A673 (cell line): ENCODE measurements at regions not wholly inside any gene's neighbourhood (a gene's known extent, or its start where the extent isn't known, plus 50 kb on each side); places are given as distances from the start of the nearest gene placed in this dataset.

ENCODE experiments used
- BruUV-seq: library from RNA; stranded (reverse); fragments of 400-500 nt; replicated peaks from 2 replicates; lab custom pipeline; 2021; lab: Mats Ljungman, UMichigan
- CTCF ChIA-PET: fragments of 300-600 bp; sonication (Branson Sonifier 250); formaldehyde crosslinking; loops from one replicate; lab custom pipeline; 2022; ENCODE audit warnings: antibody characterized with exemption; lab: Charles Lee
- POLR2A ChIA-PET: fragments of 300-600 bp; sonication (Branson Sonifier 250); formaldehyde crosslinking; loops from one replicate; lab custom pipeline; 2022; ENCODE audit warnings: antibody characterized with exemption; ENCODE audit not compliant: low non-redundant PET; lab: Charles Lee
- DNase-seq: peaks from one replicate; pipeline ENCODE4 v3.0.0-alpha.2; 2015; ENCODE audit warnings: low spot score
- H3K27ac ChIP-seq: fragments of 200-600 bp; sonication (generic); 2 replicates; pipeline ENCODE4 v1.5.1; 2016; ENCODE audit warnings: mixed run types, low read depth, mild to moderate bottlenecking, mixed read lengths, antibody characterized with exemption, low read length; ENCODE audit not compliant: poor library complexity, severe bottlenecking
- H3K27me3 ChIP-seq: fragments of 200-600 bp; sonication (generic); replicated peaks from 2 replicates; pipeline ENCODE4 v1.6.1; 2017; ENCODE audit warnings: mixed run types, low read depth, mild to moderate bottlenecking, mixed read lengths, antibody characterized with exemption, low read length; ENCODE audit not compliant: insufficient read depth, poor library complexity
- H3K36me3 ChIP-seq: fragments of 200-600 bp; sonication (generic); 2 replicates; pipeline ENCODE4 v1.6.1; 2016; ENCODE audit warnings: mixed run types, mild to moderate bottlenecking, mixed read lengths, antibody characterized with exemption, low read length; ENCODE audit not compliant: insufficient read depth, poor library complexity, severe bottlenecking
- H3K4me1 ChIP-seq: fragments of 200-600 bp; sonication (generic); 2 replicates; pipeline ENCODE4 v1.6.1; 2017; ENCODE audit warnings: mixed run types, mild to moderate bottlenecking, mixed read lengths, antibody characterized with exemption, low read length; ENCODE audit not compliant: insufficient read depth, poor library complexity, severe bottlenecking
- H3K4me3 ChIP-seq: fragments of 200-600 bp; sonication (generic); 2 replicates; pipeline ENCODE4 v1.5.1; 2016; ENCODE audit warnings: low read depth, mixed run types, mild to moderate bottlenecking, mixed read lengths, low read length; ENCODE audit not compliant: poor library complexity, severe bottlenecking
- H3K9me3 ChIP-seq: fragments of 200-600 bp; sonication (generic); 2 replicates; pipeline ENCODE4 v1.6.1; 2016; ENCODE audit warnings: mixed run types, low read depth, mild to moderate bottlenecking, mixed read lengths, antibody characterized with exemption, low read length; ENCODE audit not compliant: poor library complexity, severe bottlenecking
- CTCF ChIP-seq: fragments of 300-800, 200-600 bp; sonication (generic); conservative IDR thresholded peaks from 2 replicates; pipeline ENCODE4 v1.5.1; 2017; ENCODE audit warnings: low read depth, mild to moderate bottlenecking, antibody characterized with exemption, low read length, moderate library complexity, mixed read lengths
- EZH2 ChIP-seq: fragments of 200-600 bp; sonication (generic); IDR thresholded peaks from 2 replicates; pipeline ENCODE4 v1.6.1; 2017; ENCODE audit warnings: borderline replicate concordance, low read depth, mild to moderate bottlenecking, mixed read lengths, antibody characterized with exemption, low read length; ENCODE audit not compliant: poor library complexity, severe bottlenecking
- intact Hi-C: fragments of 100-400 bp; cut with micrococcal nuclease; formaldehyde crosslinking; loops from one replicate; pipeline ENCODE4 v1.10.0; 2022; ENCODE audit not compliant: unreplicated experiment

GRCh38 chr5:33088176-33088575 is 352.6 kb upstream of the TARS1 start:
- DNase-seq = no peak
- Histone ChIP-seq H3K27me3 (no peaks in the 10 kb centered on the region), H3K4me1 (no peaks in the 10 kb centered on the region), H3K36me3 (no peaks in the 10 kb centered on the region), H3K9me3 (no peaks in the 10 kb centered on the region), H3K4me3 (no peak overlapping the region), H3K27ac (no peak overlapping the region)
- intact Hi-C loops = no loop called here
- no peak for TF ChIP-seq CTCF
- TF ChIP-seq EZH2 = no peak
- POLR2A ChIA-PET = no interaction called here
- no TSS peak for BruUV-seq
- CTCF ChIA-PET = no interaction called here

GRCh38 chr5:33091571-33092363 is 349.0 kb upstream of the TARS1 start:
- Histone ChIP-seq H3K27me3 (no peaks in the 10 kb centered on the region), H3K4me1 (no peaks in the 10 kb centered on the region), H3K4me3 (no peak overlapping the region), H3K27ac (no peak overlapping the region), H3K36me3 (no peaks in the 10 kb centered on the region), H3K9me3 (no peaks in the 10 kb centered on the region)
- BruUV-seq = no TSS peak
- intact Hi-C loops = no loop called here
- TF ChIP-seq CTCF (no peak), EZH2 (no peak)
- ChIA-PET POLR2A (no interaction called here), CTCF (no interaction called here)
- no peak for DNase-seq

- Histone ChIP-seq H3K36me3 (no peaks in the 10 kb centered on the region), H3K27me3 (no peaks in the 10 kb centered on the region), H3K27ac (no peak overlapping the region), H3K9me3 (no peaks in the 10 kb centered on the region), H3K4me1 (no peaks in the 10 kb centered on the region), H3K4me3 (no peak overlapping the region)
- intact Hi-C loops = no loop called here
- no peak for DNase-seq
- TF ChIP-seq EZH2 = no peak
- TF ChIP-seq CTCF = no peak
- ChIA-PET POLR2A (no interaction called here), CTCF (no interaction called here)
- BruUV-seq = no TSS peak
These were observed 348.0 kb upstream of the TARS1 start for GRCh38 chr5:33092719-33093118.
